ENCODE measurements at regions not wholly inside any gene's neighbourhood (a gene's known extent, or its start where the extent isn't known, plus 50 kb on each side); places are given as distances from the start of the nearest gene placed in this dataset.

DNA sequence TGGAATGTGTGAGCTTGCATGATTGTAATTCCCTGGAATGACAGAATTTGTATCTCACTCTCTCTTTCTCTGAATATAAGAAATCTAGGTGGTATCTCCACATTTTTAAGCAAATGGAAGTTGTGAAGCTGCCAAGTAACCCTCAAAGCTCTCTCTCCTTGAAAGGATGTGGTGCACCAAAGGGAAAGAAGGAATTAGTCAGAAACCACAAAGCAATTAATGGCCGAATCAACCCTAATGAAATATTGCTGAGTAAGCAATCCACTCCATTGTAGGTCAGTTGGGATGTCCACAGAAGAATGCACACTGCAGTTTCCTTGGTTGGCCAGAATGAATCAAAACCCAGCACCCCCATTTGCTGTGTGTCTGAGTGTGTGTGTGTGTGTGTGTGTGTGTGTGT, 153.5 kb downstream of the KCNA5 start:
- no peak for DNase-seq

GRCh38 chr12:5197656-5198055, 154.0 kb downstream of the KCNA5 start:
- DNase-seq: no peak

- peak in 3 of 14 donors; percentile 1 to 32 (median 3) for DNase-seq
These were observed 156.8 kb downstream of the KCNA5 start for GRCh38 chr12:5200278-5201087.

DNA sequence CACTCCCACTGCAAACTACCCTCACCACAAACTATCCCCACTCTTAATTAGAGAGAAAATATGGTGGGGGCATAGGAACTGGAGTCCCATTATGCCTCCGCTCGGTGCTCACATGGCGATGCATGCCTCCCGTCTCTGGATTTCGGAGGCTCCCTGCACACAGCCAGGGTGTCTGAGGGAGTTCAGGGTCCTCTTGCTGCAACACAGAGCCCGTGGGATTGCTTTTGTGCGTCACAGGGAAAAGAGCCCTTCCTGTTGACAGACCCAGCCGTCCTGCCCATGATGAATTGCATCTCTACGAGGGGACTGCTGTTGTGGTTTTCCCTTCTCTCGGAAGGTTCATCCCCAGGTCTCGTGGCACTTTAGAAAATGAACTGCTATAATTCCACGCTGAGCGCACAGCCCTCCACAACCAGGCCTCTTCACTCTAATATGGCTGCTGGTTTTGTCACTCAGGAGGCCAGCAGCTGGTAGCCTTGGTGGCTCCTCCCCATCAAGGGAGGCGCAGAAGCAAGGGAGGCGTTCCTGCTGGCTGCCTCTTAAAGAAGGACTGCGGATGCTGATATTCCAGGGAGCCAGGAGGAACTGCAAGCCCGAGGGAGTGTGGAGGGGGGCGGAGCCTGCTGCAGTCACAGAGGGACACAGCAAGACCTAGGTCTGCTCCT, 158.0 kb downstream of the KCNA5 start:
- DNase-seq: no peak

GRCh38 chr12:5203274-5203673, 159.6 kb downstream of the KCNA5 start:
- no peak for DNase-seq

GRCh38 chr12:5203720-5204119, 160.0 kb downstream of the KCNA5 start:
- DNase-seq: no peak

DNA sequence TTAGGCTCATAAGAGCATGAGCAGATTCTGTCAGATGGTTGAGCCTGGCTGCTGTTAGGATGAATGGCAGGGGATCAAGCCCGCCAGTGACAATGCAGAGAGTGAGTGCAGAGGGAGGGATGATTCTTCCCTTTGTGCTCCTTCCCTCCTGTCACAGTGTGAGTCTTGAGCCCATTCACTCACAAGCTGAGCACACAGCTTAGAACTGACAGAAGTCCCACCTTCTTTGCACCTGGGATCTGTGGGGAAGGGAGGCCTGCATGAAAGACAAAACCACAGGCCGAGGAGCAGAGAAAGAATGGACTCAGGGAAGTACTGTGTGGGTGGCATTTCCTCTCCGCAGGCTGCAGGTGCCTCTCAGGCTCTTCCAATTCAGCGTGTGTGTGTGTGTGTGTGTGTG, 160.6 kb downstream of the KCNA5 start:
- no peak for DNase-seq

GRCh38 chr12:5204831-5205230, 161.2 kb downstream of the KCNA5 start:
- DNase-seq: no peak

GRCh38 chr12:5206401-5207175, 162.9 kb downstream of the KCNA5 start:
- peak in 1 of 14 donors; percentile 68 for DNase-seq

DNA sequence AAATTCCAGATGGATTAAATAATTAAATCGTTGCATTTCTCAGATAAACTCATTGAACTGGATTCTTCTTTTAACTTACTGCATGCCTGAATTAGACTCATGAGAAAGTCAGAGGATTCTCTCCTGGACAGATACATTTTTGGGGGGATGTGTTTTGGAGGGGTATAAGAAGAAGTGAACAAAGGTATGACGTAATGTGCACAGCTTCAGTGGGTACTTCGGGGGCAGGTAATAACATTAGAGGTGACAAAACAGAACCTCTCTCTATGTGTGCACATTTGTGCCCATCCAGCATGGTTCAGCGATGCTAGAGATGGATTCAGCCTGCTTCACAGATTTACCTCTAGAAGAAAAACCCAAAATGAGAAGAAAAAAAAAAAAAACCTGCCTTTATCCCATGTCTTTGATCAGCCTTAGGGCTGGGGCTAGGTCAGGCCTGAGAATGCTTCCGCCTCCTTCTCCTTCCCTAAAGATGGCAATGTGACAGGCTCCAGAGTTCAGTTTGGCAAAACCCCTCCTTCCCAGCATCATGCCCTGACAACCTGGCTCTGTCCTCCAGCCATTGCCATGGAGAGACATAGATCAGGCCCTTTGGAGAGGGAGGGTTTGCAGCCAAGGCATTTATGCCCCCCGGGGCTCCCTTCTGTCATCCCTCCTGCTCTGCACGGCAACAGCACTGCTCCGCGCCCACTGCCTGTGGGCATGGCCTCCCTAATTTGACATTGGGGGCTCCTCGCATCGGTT, 166.7 kb downstream of the KCNA5 start:
- DNase-seq: peak in 4 of 14 donors; percentile 4 to 96 (median 30)

- peak in 1 of 14 donors; percentile 95 for DNase-seq
These were observed 167.2 kb downstream of the KCNA5 start for GRCh38 chr12:5210923-5211290.

- DNase-seq: no peak
These were observed 169.7 kb downstream of the KCNA5 start for GRCh38 chr12:5213336-5213735.

DNA sequence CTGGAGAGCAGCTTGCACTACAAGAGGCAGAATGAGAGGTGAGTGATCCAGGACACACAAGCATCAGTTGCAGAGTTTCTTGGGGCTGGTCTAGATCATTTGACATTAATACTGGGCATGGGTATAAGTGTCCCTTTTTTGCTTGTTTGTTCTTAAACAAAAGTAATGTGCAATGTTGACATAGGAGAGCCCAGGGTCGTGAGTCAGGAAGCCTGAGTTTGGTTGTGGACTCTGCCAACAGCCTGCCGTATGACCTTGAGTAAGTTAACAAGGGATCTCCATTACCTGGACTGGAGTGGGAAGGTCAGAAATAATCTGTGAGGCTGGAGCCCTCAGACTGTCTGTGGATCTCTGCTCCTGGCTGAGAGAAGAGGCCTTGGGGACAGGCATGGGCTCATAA, 170.3 kb downstream of the KCNA5 start:
- no peak for DNase-seq

GRCh38 chr12:5217936-5218335, 174.3 kb downstream of the KCNA5 start:
- peak in 1 of 14 donors; percentile 82 for DNase-seq

- no peak for DNase-seq
These were observed 176.4 kb downstream of the KCNA5 start for GRCh38 chr12:5220099-5220498.

DNA sequence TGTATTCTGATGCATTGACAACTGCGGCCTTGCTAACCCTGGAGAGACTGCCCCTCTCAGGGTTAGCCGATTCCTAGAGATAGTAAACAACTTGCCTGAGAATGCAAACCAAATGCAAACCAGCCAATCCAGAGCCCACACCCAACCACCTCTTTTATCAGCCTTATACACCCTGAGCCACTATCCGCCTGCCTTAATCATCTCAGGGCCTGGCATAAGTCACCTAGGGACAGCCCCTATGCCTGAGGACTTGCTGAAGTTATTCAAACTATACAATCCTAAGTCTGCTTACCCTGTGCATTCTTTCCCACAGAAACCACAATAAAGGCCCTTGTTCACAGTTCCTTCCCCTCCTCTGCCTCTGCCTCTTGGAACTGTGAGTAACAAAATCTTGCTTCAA, 177.2 kb downstream of the KCNA5 start:
- DNase-seq: no peak

- peak in 1 of 14 donors; percentile 60 for DNase-seq
These were observed 178.4 kb downstream of the KCNA5 start for GRCh38 chr12:5222011-5222461.

DNA sequence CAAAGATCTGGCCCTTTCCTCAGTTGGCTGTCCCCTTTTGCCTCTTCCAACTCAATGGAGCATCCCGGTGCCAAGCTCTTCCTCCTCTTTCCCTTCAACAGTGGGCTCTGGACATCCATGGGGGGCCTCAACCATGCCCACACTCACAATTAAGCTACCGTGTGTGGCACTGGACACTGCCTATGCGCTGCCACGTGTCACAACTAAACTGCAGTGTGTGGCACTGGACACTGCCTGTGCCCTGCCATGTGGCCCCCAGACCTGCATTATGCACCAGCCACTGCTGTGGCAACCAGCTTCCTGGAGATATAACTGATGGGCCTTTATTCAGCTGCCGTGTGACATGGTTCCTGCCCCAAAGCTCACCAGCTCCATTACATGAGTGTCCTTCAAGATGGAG, 179.1 kb downstream of the KCNA5 start:
- no peak for DNase-seq

- no peak for DNase-seq
These were observed 180.2 kb downstream of the KCNA5 start for GRCh38 chr12:5223881-5224280.

GRCh38 chr12:5226581-5226980, 182.9 kb downstream of the KCNA5 start:
- no peak for DNase-seq

- DNase-seq: no peak
These were observed 184.2 kb downstream of the KCNA5 start for GRCh38 chr12:5227708-5228373.

DNA sequence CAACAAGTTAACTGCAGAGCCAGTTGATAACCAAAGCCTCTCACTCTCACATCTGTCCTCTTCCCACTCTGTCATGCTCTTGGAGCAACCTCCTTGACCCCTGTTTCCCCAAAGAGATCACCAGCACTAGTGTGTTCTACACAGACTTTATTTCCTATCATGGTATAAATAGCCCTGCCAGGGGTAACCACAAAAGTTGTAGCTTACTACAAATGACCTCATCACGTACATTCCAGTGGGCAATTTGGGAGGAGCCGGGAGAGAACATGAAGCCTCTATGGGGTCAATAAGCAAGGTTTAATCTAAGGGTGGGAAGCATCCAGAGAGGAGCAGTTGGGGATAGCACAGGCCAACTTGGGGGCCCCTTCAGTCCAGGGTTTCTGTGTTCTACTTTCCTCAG, 186.5 kb downstream of the KCNA5 start:
- no peak for DNase-seq
